ENCODE measurements at regions not wholly inside any gene's neighbourhood (a gene's known extent, or its start where the extent isn't known, plus 50 kb on each side); places are given as distances from the start of the nearest gene placed in this dataset.
"Not testable (repeated sequence)": the region's sequence is repeated elsewhere in the genome, so short reads cannot be mapped to it uniquely, and the experiment has no call there.

- not testable (repeated sequence) for DNase-seq
Measured at GRCh38 chr1:120617493-120617892, 106.3 kb upstream of the NBPF26 start.

DNA sequence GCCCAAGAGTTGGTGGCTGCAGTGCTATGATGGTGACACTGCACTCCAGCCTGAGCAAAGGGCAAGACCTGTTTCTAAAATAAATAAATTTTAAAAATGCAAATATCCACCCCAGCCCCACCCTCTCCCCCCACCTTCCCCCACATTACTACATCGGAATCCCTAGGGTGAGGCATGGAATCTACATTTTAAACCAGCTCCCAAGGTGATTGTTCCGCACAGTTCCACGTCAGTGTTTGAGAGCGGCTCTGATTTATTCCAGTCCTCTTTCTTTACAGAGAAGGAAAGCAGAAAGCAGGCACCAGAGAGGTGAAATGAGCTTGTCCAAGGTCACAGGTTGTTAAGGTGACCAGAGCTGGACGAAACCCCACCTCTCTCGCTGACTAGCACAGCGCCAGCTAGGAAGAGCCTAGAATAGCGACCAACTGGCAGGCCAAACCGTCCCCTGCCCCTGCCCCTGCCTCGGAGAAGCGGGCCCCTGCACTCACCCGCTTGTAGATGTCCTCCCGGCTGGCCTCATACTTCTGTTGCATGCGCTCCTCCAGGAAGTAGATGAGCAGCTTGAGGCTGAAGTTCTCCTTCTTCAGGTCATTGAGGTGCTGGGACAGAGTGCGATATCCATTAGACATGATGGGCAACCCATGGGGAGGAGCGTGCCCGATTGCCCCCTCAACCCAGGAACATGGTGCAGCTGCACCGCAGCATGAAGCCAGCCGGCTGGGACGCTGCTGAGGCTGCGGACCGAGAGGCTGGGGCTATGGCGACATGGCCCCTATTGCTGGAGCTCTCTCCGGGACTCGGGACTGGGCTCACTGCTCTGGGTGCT is 103.7 kb upstream of the NBPF26 start:
- DNase-seq, result not testable (repeated sequence)

DNA sequence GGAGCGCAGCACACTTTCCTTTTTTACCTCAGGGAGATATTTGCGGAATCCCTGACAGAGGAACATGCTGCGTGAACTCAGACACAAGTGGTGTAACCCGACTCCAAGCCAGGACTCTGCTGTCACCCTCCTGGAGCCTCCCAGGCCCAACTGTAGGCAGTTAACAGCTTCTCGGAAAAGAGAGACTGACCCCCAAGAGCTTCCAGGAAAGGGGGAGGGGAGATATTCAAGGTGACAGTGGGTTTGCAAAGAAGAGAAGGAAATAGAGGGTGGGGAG is 103.1 kb upstream of the NBPF26 start:
- not testable (repeated sequence) for DNase-seq

DNA sequence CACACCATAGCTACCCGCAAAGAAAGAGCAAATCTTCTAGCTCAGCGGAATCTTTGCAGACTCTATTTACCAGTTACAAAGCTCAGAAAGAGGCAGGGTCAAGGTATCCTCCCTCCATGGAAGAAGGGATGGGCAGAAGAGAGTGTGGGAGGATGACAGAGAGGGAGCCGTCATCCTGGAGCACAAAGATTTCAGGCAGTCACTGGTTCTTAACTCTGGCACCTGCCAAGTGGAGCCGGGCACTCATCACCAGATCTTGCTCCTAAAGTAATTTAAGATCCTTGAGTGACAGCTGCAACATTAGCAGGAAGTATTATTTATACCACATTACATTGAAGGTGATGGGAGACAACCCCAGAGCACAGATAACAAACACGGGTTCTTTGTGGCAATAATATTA is 102.5 kb upstream of the NBPF26 start:
- not testable (repeated sequence) for DNase-seq

DNA sequence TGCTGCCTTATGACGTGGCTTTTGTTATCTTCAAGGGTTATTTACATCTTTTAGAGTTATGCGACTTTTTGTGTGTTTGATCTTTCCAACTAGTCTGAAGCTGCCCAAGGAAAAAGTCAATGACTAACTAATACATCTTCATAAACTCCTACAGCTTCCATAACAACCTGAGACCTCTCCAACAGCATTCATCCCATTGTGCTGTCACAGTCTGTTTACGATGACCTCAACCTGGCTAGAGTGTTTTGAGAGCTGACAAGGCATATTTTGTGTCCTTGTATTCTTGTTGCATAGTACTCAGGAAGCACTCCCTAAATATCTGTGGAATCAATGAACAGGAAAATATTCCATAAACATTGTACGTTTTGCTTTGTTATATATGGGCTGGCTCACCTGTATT is 100.2 kb upstream of the NBPF26 start:
- DNase-seq, result not testable (repeated sequence)

GRCh38 chr1:120624565-120625064 is 99.1 kb upstream of the NBPF26 start:
- not testable (repeated sequence) for DNase-seq

- not testable (repeated sequence) for DNase-seq
Measured at GRCh38 chr1:120629832-120630455, 93.8 kb upstream of the NBPF26 start.

DNA sequence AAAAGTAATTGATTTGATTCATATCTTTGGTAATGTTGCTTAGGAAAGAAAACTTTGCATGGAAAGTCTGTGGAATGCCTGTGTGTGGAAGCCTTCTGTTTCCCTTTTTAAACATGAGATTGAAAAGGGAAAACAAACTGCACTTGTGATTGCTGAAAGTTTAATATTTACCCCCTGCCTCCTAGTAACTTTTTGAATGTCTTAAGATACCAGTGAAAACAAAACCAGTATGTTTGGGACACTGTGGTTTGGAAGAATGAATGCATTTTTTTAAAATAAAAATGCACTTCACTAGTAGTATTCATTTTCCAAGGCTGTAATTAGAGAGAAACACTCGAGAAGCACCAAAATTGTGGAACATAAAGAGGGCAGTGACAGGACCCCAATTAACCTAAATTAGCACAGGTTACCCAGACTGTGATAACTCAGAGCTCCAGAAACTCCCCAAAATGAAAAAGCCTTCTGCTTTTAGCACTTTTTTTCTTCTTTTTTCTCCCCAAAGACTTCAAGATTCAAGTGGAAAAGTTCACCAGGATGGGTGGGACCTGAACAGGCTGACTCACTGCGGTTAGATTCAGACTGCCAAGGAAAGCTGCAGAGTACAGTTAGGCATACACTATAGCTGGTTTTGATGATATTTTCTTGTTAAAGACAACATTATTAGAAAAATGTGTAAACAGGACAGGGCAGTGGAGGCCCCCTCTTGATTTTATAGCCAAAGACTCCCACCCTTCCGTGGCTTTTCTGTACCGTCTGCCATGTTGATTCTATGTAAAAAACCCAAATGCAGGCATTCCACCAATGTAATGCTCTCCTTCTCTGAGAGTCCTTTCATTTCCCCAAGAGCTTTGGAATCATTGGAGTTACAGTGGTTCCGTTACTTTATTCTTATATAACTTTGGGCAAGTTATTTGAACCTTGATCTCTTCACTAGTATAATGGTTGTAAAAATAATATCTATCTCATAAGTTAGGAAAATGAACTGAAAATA is 88.6 kb upstream of the NBPF26 start:
- DNase-seq, result not testable (repeated sequence)

- DNase-seq, result not testable (repeated sequence)
Measured at GRCh38 chr1:120640261-120641013, 83.3 kb upstream of the NBPF26 start.

GRCh38 chr1:120641014-120641302 is 82.8 kb upstream of the NBPF26 start:
- DNase-seq, result not testable (repeated sequence)

GRCh38 chr1:120647182-120647581 is 76.6 kb upstream of the NBPF26 start:
- DNase-seq, result not testable (repeated sequence)

- not testable (repeated sequence) for DNase-seq
Measured at GRCh38 chr1:120648915-120649623, 74.7 kb upstream of the NBPF26 start.

DNA sequence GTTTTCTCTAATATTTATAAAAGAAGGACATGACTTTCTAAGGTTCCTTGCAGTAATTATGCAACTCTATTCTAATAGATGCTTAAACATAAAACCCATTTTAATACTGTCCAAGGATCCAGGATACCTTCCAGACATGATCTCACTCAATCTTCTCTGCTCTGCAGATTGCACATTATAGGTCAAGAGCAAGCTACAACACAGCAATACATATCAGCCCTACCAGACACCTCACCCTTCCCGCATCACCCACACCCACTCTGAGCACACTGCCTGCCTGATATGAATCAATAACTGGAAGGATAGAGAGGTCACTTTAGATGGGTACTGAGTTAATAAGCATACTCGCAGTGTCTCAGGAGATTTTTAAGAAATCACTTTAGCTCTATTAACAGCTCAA is 74.0 kb upstream of the NBPF26 start:
- not testable (repeated sequence) for DNase-seq

DNA sequence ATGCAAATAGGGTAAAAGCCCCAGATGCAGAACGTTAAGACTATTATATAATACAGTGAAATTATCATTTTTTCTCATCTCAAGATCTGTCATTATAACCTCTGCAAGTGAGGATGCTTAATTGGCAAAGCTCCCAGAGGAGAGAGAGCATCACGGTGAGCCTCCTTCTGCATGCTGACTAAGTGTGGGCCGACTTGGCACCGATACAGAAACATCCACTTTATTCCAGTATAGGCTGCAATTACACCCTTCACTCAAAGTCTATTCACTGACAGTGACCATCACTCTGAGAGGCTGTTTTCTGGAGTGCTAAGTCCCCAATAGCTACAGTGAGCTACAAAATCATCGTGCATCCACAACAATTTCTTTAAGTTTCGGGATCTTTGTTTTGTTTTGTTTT is 69.6 kb upstream of the NBPF26 start:
- DNase-seq, result not testable (repeated sequence)

DNA sequence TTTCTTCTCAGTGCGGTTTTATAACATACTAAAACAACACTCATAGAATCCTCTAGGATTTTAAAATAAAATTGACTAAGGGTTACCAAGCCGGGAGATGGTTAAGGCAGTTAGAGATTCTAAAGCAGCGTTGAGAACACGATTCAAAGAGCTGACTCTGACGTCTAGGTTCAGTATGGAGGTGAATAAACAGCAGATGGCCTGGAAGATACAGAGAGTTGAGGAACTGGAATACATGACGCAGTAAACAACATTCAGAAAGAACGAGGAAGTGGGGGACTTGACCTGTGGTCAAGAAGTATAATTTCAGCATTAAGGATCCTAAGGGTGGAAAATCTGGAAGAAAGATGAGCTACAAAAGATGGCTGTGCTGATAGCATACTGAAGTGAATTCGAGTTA is 68.4 kb upstream of the NBPF26 start:
- not testable (repeated sequence) for DNase-seq

DNA sequence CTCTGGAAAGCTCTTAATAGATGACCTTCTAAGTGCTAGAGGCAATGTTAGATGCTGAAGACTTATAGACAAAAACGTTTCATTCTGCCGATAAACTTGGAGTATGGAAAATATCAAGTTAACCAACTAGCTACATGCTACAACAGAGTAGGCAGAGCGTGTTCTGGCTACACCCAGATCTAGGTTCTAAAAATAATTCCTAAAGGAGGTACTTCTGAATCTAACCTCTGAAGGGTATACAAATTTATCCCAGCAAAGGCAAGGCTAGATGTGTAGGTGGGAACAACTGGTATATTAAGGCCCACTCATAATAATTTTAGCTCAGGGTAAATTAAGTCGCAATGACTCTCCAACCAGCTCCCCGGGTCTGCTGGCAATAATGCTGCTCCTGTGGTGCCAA is 67.6 kb upstream of the NBPF26 start:
- DNase-seq, result not testable (repeated sequence)

GRCh38 chr1:120657804-120658203 is 65.9 kb upstream of the NBPF26 start:
- DNase-seq, result not testable (repeated sequence)

- not testable (repeated sequence) for DNase-seq
Measured at GRCh38 chr1:120658622-120659021, 65.1 kb upstream of the NBPF26 start.

DNA sequence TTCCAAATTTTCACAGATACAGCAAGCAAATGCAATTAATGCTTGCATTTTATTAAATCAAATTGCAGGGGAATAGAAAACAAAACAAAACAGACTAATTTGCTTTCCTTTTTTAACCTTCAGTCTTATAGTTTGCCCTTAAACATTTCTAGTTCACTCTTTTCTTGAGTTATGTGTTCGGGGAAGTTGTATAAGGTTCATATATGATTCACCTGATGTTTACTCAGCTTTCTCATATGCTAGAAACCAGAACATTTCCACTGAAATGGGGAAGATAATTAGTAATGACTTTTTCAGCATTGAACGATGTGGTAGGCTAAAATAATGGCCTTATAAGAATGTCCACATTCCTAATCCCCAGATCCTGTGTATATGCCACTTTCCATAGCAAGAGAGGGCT is 64.6 kb upstream of the NBPF26 start:
- DNase-seq, result not testable (repeated sequence)

DNA sequence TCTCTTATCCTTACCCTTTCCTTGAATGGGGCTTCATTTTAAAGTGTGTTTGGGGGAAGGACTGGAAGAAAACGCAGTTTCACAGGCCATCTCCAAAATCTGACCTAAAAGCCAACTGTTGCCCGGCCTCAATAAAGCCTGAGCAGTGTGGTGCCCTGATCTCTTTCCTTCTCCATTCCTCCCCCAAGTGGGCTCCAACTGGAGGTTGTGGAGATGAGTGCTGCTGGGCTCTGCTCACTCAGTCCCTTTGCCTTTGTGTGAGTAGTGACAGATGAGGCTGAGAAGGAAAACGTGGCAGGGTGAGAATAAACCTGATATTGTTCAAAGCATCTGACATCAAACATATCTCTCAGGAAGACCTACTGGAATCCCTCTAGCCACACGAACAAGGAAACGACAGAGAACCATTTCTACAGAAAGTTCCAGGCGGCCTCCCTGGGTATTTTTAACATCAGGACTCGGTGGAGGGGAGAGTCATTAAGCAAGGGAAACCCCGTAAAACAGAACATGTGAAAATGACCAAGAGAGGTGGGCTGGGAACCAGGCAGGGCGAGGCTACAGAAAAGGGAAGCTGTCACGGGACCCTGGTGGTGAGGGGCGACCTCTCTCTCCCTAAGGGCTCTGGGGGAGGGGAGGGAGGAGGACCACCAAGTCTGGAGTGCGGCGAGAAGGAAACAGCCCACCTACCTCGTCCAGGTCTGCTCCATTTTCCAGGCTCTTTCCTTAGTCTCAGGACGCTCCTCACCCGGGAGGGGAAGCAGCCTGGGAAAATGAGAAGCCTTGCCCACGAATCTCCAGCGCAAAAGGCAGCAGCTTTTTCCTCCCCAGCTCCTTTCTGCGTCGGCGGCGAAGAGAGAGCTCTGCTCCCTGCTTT is 59.1 kb upstream of the NBPF26 start:
- DNase-seq, result not testable (repeated sequence)

DNA sequence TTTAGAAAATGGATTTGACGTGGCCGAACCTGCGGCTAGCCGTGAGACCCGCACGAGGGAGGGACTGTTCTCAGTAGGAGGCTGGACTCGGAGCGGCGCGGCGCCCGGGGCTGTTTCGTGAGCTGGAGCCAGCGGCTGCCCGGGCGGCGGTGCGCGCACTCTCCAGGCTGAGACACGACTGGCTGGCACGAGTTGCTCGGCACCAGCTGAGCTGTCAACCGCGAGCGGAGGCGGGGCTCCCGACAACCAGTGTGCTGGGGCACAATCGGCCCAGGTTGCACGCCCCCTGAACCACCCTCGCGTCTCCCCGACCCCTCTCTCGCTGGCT is 58.5 kb upstream of the NBPF26 start:
- not testable (repeated sequence) for DNase-seq

Data from fibroblast of skin of back (primary cell).